ENCODE measurements at regions not wholly inside any gene's neighbourhood (a gene's known extent, or its start where the extent isn't known, plus 50 kb on each side); places are given as distances from the start of the nearest gene placed in this dataset.

DNA sequence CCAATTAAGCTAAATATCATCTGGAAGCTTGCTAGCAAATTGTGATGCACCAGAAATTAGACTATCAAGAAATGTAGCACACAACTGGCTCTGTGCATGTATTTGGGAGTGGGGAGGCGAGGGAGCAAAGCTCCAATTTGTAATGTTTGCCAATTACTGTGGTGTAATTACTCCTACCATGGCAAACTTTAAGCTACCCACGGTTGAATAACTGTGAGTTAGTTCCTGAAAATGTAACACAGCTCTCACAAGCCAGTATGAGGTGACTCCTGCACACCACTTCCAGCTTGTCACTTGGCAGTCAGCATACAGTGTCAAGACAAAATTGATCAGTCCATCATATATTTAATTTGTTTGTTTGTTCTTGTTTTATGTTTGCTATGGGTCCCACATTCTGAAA, 141.2 kb downstream of the TM2D1 start:
- no peaks in the 10 kb centered on the region for H3K27me3 ChIP-seq
- no peaks in the 10 kb centered on the region for H3K9me3 ChIP-seq
- FAIRE-seq = no peak
- H3K36me3 ChIP-seq = no peaks in the 10 kb centered on the region
- intact Hi-C loops (cut with DNase I) = no loop called here
- no peak overlapping the region for H3K27ac ChIP-seq
- WGBS, 2 donors = 76 to 84% methylated on average over 2 of the region's 2 CpGs
- no peak overlapping the region for H3K4me3 ChIP-seq
- TF ChIP-seq, protein P1, sequence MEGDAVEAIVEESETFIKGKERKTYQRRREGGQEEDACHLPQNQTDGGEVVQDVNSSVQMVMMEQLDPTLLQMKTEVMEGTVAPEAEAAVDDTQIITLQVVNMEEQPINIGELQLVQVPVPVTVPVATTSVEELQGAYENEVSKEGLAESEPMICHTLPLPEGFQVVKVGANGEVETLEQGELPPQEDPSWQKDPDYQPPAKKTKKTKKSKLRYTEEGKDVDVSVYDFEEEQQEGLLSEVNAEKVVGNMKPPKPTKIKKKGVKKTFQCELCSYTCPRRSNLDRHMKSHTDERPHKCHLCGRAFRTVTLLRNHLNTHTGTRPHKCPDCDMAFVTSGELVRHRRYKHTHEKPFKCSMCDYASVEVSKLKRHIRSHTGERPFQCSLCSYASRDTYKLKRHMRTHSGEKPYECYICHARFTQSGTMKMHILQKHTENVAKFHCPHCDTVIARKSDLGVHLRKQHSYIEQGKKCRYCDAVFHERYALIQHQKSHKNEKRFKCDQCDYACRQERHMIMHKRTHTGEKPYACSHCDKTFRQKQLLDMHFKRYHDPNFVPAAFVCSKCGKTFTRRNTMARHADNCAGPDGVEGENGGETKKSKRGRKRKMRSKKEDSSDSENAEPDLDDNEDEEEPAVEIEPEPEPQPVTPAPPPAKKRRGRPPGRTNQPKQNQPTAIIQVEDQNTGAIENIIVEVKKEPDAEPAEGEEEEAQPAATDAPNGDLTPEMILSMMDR (IDR thresholded peaks at IDR 0.05) = no peak
- H3K4me1 ChIP-seq = no peaks in the 10 kb centered on the region
- no peak for ATAC-seq
- DNase-seq = no peak

DNA sequence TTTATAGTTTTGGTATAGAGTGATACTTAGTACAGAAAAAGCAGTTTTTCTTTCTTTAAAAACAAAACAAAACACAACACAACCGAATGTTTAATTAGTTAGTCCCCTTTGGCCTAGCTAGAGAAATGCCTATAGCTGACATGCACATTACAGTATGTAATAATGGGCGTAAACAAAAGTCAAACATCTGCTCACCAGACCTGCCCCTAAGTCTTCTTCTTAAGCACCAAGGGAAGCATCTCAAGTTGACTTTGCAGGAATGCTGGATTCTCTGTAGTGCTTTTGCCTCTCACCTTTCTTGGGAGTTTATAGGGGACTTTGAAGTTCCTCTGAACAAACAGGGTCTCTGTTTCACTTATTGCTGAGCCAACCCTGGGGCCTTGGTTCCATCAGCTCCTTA, 143.7 kb downstream of the TM2D1 start:
- no peaks in the 10 kb centered on the region for H3K4me1 ChIP-seq
- no peaks in the 10 kb centered on the region for H3K27me3 ChIP-seq
- no peaks in the 10 kb centered on the region for H3K36me3 ChIP-seq
- DNase-seq (no peak), ATAC-seq (no peak), FAIRE-seq (no peak)
- TF ChIP-seq, protein P1 (IDR thresholded peaks at IDR 0.05) = no peak
- intact Hi-C loops (cut with DNase I) = no loop called here
- WGBS, 2 donors = 70 to 88% methylated on average over 2 of the region's 2 CpGs
- H3K27ac ChIP-seq = no peak overlapping the region
- H3K9me3 ChIP-seq = no peaks in the 10 kb centered on the region
- no peak overlapping the region for H3K4me3 ChIP-seq

DNA sequence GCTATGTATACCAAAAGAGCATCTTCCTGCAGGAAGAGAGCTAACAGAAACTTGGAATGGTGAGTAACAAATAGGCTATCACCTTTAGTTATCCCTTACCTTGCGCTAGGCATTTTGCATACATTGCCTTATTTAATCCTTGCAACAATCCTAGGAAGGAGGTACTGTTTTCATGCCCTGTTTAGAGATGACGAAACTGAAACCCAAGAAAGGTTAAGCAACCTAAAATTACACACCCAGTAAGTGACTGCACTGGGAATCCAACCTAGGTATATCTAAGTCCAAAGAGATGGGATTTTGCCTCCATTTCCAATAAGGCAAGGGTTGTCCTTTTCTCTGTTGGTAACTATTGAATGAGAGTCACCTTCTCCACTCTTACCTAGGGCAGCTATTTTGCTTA, 144.5 kb downstream of the TM2D1 start:
- no peak for FAIRE-seq
- no peak overlapping the region for H3K4me3 ChIP-seq
- ATAC-seq = no peak
- TF ChIP-seq, protein P1 (IDR thresholded peaks at IDR 0.05) = no peak
- H3K36me3 ChIP-seq = no peaks in the 10 kb centered on the region
- no peaks in the 10 kb centered on the region for H3K4me1 ChIP-seq
- H3K27me3 ChIP-seq = no peaks in the 10 kb centered on the region
- intact Hi-C loops (cut with DNase I) = no loop called here
- no peaks in the 10 kb centered on the region for H3K9me3 ChIP-seq
- no peak for DNase-seq
- no peak overlapping the region for H3K27ac ChIP-seq
- 87 to 94% methylated on average over 2 of the region's 2 CpGs for WGBS, 2 donors

- WGBS, 2 donors = 90 to 100% methylated on average over 1 of the region's 1 CpG
- Histone ChIP-seq H3K4me1 (no peaks in the 10 kb centered on the region), H3K4me3 (no peak overlapping the region), H3K36me3 (no peaks in the 10 kb centered on the region), H3K27me3 (no peaks in the 10 kb centered on the region), H3K27ac (no peak overlapping the region), H3K9me3 (no peaks in the 10 kb centered on the region)
- intact Hi-C loops (cut with DNase I) = no loop called here
- TF ChIP-seq, protein P1 (IDR thresholded peaks at IDR 0.05) = no peak
- FAIRE-seq (no peak), DNase-seq (no peak), ATAC-seq (no peak)
Observed at GRCh38 chr1:61579802-61580201, 145.1 kb downstream of the TM2D1 start.

DNA sequence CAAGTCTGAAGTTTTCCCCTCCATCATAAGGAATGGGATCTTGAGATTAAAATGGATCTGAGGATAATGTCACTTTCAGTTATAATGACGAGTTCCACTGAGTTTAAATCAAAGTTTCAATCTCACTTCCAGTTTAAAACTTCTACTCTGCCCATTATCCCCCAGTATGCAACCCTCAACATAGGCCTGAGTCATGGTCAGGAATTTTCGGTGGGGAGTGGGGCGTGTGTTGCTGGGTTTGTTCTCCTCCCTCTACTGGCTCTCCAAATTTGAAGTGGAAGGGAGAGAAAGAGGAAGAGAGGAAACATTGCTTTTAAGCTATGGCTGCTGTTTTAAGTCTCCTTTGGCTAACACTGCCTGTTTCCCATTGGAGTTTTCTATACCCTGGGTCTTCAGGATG, 152.9 kb downstream of the TM2D1 start:
- Histone ChIP-seq H3K9me3 (no peaks in the 10 kb centered on the region), H3K27me3 (no peaks in the 10 kb centered on the region), H3K4me3 (no peak overlapping the region), H3K36me3 (no peaks in the 10 kb centered on the region), H3K4me1 (peaks cover 0 to 3% (median 0%) of the 10 kb centered on the region in 3 donors), H3K27ac (no peak overlapping the region)
- TF ChIP-seq, protein P1 (IDR thresholded peaks at IDR 0.05) = no peak
- no peak for FAIRE-seq
- 81 to 88% methylated on average over 3 of the region's 3 CpGs for WGBS, 2 donors
- no peak for ATAC-seq
- intact Hi-C loops (cut with DNase I) = no loop called here
- DNase-seq = no peak
